Neuronal stem cell (in vitro differentiated cells): ENCODE measurements at regions not wholly inside any gene's neighbourhood (a gene's known extent, or its start where the extent isn't known, plus 50 kb on each side); places are given as distances from the start of the nearest gene placed in this dataset.
A peak's percentile ranks its signal among the peaks of the same experiment; 100 is the strongest.

ENCODE experiments used
- DNase-seq: peaks from one replicate; pipeline ENCODE4 v3.0.0-alpha.2; 2013; ENCODE audit warnings: low spot score
- H2AFZ ChIP-seq: one replicate; pipeline ENCODE4 v1.6.1; 2013; ENCODE audit warnings: mild to moderate bottlenecking, low read length, inconsistent platforms
- H2AK5ac ChIP-seq: 2 replicates; pipeline ENCODE4 v1.6.1; 2013; ENCODE audit warnings: low read depth, mild to moderate bottlenecking, inconsistent platforms, low read length, moderate library complexity, mixed read lengths
- H2BK120ac ChIP-seq: 2 replicates; pipeline ENCODE4 v1.6.1; 2013; ENCODE audit warnings: low read depth, mild to moderate bottlenecking, inconsistent platforms, low read length, moderate library complexity, mixed read lengths
- H2BK12ac ChIP-seq: one replicate; pipeline ENCODE4 v1.6.1; 2013; ENCODE audit warnings: low read length, inconsistent platforms
- H2BK15ac ChIP-seq: 2 replicates; pipeline ENCODE4 v1.6.1; 2013; ENCODE audit warnings: mild to moderate bottlenecking, low read length, inconsistent platforms, mixed read lengths
- H2BK5ac ChIP-seq: one replicate; pipeline ENCODE4 v1.6.1; 2013; ENCODE audit warnings: inconsistent platforms, mild to moderate bottlenecking, low read length, moderate library complexity
- H3K14ac ChIP-seq: one replicate; pipeline ENCODE4 v1.6.1; 2013; ENCODE audit warnings: low read length, inconsistent platforms
- H3K18ac ChIP-seq: 2 replicates; pipeline ENCODE4 v1.6.1; 2013; ENCODE audit warnings: low read length, inconsistent platforms
- H3K23ac ChIP-seq: 2 replicates; pipeline ENCODE4 v1.6.1; 2013; ENCODE audit warnings: low read depth, mild to moderate bottlenecking, mixed read lengths, low read length, inconsistent platforms; ENCODE audit not compliant: poor library complexity
- H3K27ac ChIP-seq: replicated peaks from 3 replicates; pipeline ENCODE4 v1.5.1; 2013; ENCODE audit warnings: low read length, inconsistent platforms
- H3K27me3 ChIP-seq, 3 experiments: 2 replicates each; pipeline ENCODE4 v1.6.1; 2013; ENCODE audit warnings: low read length in 3 of 3, mild to moderate bottlenecking in 2 of 3, inconsistent platforms in 1 of 3, low read depth in 1 of 3, mixed read lengths in 1 of 3, moderate library complexity in 1 of 3; ENCODE audit not compliant: control insufficient read depth in 3 of 3, insufficient read depth in 3 of 3
- H3K36me3 ChIP-seq, 2 donors: replicated peaks in 1 of 2; 2 replicates each; pipeline ENCODE4 v1.6.1; 2013; ENCODE audit warnings: low read length in 2 of 2; ENCODE audit not compliant: control insufficient read depth in 2 of 2, insufficient read depth in 2 of 2
- H3K4ac ChIP-seq: 2 replicates; pipeline ENCODE4 v1.6.1; 2013; ENCODE audit warnings: inconsistent platforms, mild to moderate bottlenecking, low read length, moderate library complexity
- H3K4me1 ChIP-seq, 2 donors: 1 replicate in 1 of 2; 2 replicates in 1 of 2; pipeline ENCODE4 v1.6.1; 2013; ENCODE audit warnings: low read length in 2 of 2, low read depth in 1 of 2; ENCODE audit not compliant: control insufficient read depth in 2 of 2, insufficient read depth in 1 of 2
- H3K4me2 ChIP-seq: one replicate; pipeline ENCODE4 v1.6.1; 2013; ENCODE audit warnings: mild to moderate bottlenecking, low read length, inconsistent platforms; ENCODE audit not compliant: insufficient read depth, poor library complexity, severe bottlenecking
- H3K4me3 ChIP-seq, 2 donors: 2 replicates each; pipeline ENCODE4 v1.5.1; 2013; ENCODE audit warnings: low read length in 2 of 2, mild to moderate bottlenecking in 2 of 2, inconsistent platforms in 1 of 2, moderate library complexity in 1 of 2
- H3K79me1 ChIP-seq: one replicate; pipeline ENCODE4 v1.6.1; 2013; ENCODE audit warnings: low read depth, mild to moderate bottlenecking, inconsistent platforms, low read length, moderate library complexity
- H3K9ac ChIP-seq: one replicate; pipeline ENCODE4 v1.6.1; 2013; ENCODE audit warnings: mild to moderate bottlenecking, low read depth, low read length, inconsistent platforms; ENCODE audit not compliant: poor library complexity
- H3K9me3 ChIP-seq, 2 donors: replicated peaks in 1 of 2; 2 replicates each; pipeline versions ENCODE3 to v1.6.1; 2013; ENCODE audit warnings: low read length in 2 of 2, mild to moderate bottlenecking in 2 of 2, inconsistent platforms in 1 of 2, low read depth in 1 of 2, mixed read lengths in 1 of 2, moderate library complexity in 1 of 2; ENCODE audit not compliant: control insufficient read depth in 2 of 2, insufficient read depth in 1 of 2
- H4K8ac ChIP-seq: one replicate; pipeline ENCODE4 v1.6.1; 2013; ENCODE audit warnings: low read depth, mild to moderate bottlenecking, inconsistent platforms, low read length, moderate library complexity
- H4K91ac ChIP-seq: one replicate; pipeline ENCODE4 v1.6.1; 2013; ENCODE audit warnings: low read length, low read depth, mild to moderate bottlenecking, inconsistent platforms; ENCODE audit not compliant: poor library complexity
- WGBS, 2 donors: extraction: QIAGEN DNeasy Blood & Tissue Kit; methylation state at CpG; one replicate each; pipeline ENCODE4 v1.1.7; 2013; ENCODE audit warnings: missing lambda C conversion rate in 2 of 2, mixed read lengths in 1 of 2; ENCODE audit not compliant: insufficient read length in 2 of 2, insufficient replicate concordance in 1 of 2; ENCODE audit errors: extremely low coverage in 2 of 2; 5-methylcytosine and 5-hydroxymethylcytosine counted together

- no CpG with 5 or more reads among the region's 12 CpGs for WGBS, 2 donors
- H3K79me1 ChIP-seq = no peaks in the 10 kb centered on the region
- peaks cover 0 to 4% (median 0%) of the 10 kb centered on the region in 3 experiments for H3K27me3 ChIP-seq
- peak overlapping the region; percentile 44 for H2AK5ac ChIP-seq
- peak overlapping the region; percentile 53 for H3K9ac ChIP-seq
- no peak overlapping the region for H2BK5ac ChIP-seq
- DNase-seq = no peak
- H3K4me2 ChIP-seq = no peak overlapping the region
- H3K9me3 ChIP-seq = no peaks in the 10 kb centered on the region
- H3K23ac ChIP-seq = no peak overlapping the region
- no peak overlapping the region for H2BK120ac ChIP-seq
- no peak overlapping the region for H4K91ac ChIP-seq
- no peak overlapping the region for H4K8ac ChIP-seq
- peak overlapping the region; percentile 27 for H2BK15ac ChIP-seq
- H3K27ac ChIP-seq = no peak overlapping the region
- H2BK12ac ChIP-seq = no peak overlapping the region
- H3K4ac ChIP-seq = no peak overlapping the region
- H3K4me3 ChIP-seq = no peak overlapping the region
- peak overlapping the region; percentile 1 for H3K14ac ChIP-seq
- H3K4me1 ChIP-seq = peaks cover 8 to 13% of the 10 kb centered on the region in 2 donors
- peak overlapping the region; percentile 55 for H2AFZ ChIP-seq
- peak overlapping the region; percentile 88 for H3K18ac ChIP-seq
- no peaks in the 10 kb centered on the region for H3K36me3 ChIP-seq
Measured at GRCh38 chr10:30781670-30782121, 152.1 kb upstream of the LYZL2 start.

- Histone ChIP-seq H3K4me1 (peaks cover 0 to 6% of the 10 kb centered on the region in 2 donors), H4K8ac (no peak overlapping the region), H2BK15ac (no peak overlapping the region), H3K9me3 (no peaks in the 10 kb centered on the region), H3K27me3 (no peaks in the 10 kb centered on the region), H4K91ac (no peak overlapping the region), H3K4me2 (no peak overlapping the region), H3K14ac (no peak overlapping the region), H3K79me1 (no peaks in the 10 kb centered on the region), H2BK12ac (no peak overlapping the region), H2AFZ (no peak overlapping the region), H3K27ac (no peak overlapping the region), H3K23ac (no peak overlapping the region), H2BK5ac (no peak overlapping the region), H2BK120ac (no peak overlapping the region), H3K4me3 (no peak overlapping the region), H3K4ac (no peak overlapping the region), H2AK5ac (no peak overlapping the region), H3K36me3 (no peaks in the 10 kb centered on the region), H3K9ac (no peak overlapping the region), H3K18ac (no peak overlapping the region)
- 100% methylated on average over 1 of the region's 1 CpG; no CpG with 5 or more reads in 1 of the 2 donors for WGBS, 2 donors
- DNase-seq = no peak
Measured at GRCh38 chr10:30778769-30779168, 149.2 kb upstream of the LYZL2 start.

- H3K27me3 ChIP-seq = peaks cover 0 to 5% (median 0%) of the 10 kb centered on the region in 3 experiments
- H2AK5ac ChIP-seq = no peak overlapping the region
- H3K27ac ChIP-seq = no peak overlapping the region
- no peak overlapping the region for H3K23ac ChIP-seq
- H3K79me1 ChIP-seq = no peaks in the 10 kb centered on the region
- peaks cover 0 to under 1% of the 10 kb centered on the region in 2 donors for H3K4me1 ChIP-seq
- H2BK15ac ChIP-seq = no peak overlapping the region
- H3K4me2 ChIP-seq = no peak overlapping the region
- H3K9ac ChIP-seq = no peak overlapping the region
- H3K18ac ChIP-seq = no peak overlapping the region
- H2BK12ac ChIP-seq = no peak overlapping the region
- H3K4ac ChIP-seq = no peak overlapping the region
- H3K4me3 ChIP-seq = no peak overlapping the region
- H2BK5ac ChIP-seq = no peak overlapping the region
- no peak overlapping the region for H4K8ac ChIP-seq
- peaks cover 0 to 4% of the 10 kb centered on the region in 2 donors for H3K36me3 ChIP-seq
- no peak overlapping the region for H3K14ac ChIP-seq
- DNase-seq = no peak
- no peak overlapping the region for H2AFZ ChIP-seq
- WGBS, 2 donors = no CpG with 5 or more reads among the region's 10 CpGs
- H3K9me3 ChIP-seq = peaks cover 4 to 11% of the 10 kb centered on the region in 2 donors
- no peak overlapping the region for H4K91ac ChIP-seq
- no peak overlapping the region for H2BK120ac ChIP-seq
Measured at GRCh38 chr10:30775779-30776591, 146.4 kb upstream of the LYZL2 start.

GRCh38 chr10:30774261-30774660 lies 144.7 kb upstream of the LYZL2 start:
- H2BK5ac ChIP-seq = no peak overlapping the region
- H3K79me1 ChIP-seq = no peaks in the 10 kb centered on the region
- no peak overlapping the region for H3K23ac ChIP-seq
- no CpG with 5 or more reads among the region's 10 CpGs for WGBS, 2 donors
- H3K4me3 ChIP-seq = no peak overlapping the region
- H2BK15ac ChIP-seq = peak overlapping the region; percentile 19
- H3K4ac ChIP-seq = no peak overlapping the region
- peak overlapping the region; percentile 60 for H3K18ac ChIP-seq
- H2BK12ac ChIP-seq = no peak overlapping the region
- no peak overlapping the region for H3K4me2 ChIP-seq
- no peak overlapping the region for H2AK5ac ChIP-seq
- H3K4me1 ChIP-seq = no peaks in the 10 kb centered on the region
- no peak overlapping the region for H4K8ac ChIP-seq
- no peak overlapping the region for H4K91ac ChIP-seq
- no peak overlapping the region for H2BK120ac ChIP-seq
- DNase-seq = no peak
- no peak overlapping the region for H3K14ac ChIP-seq
- H3K36me3 ChIP-seq = peaks cover 0 to 4% of the 10 kb centered on the region in 2 donors
- peaks cover 13 to 23% of the 10 kb centered on the region in 2 donors for H3K9me3 ChIP-seq
- H3K27ac ChIP-seq = no peak overlapping the region
- no peak overlapping the region for H2AFZ ChIP-seq
- peaks cover 0 to 5% (median 0%) of the 10 kb centered on the region in 3 experiments for H3K27me3 ChIP-seq
- H3K9ac ChIP-seq = no peak overlapping the region
